HEK293T (cell line): ENCODE measurements at regions not wholly inside any gene's neighbourhood (a gene's known extent, or its start where the extent isn't known, plus 50 kb on each side); places are given as distances from the start of the nearest gene placed in this dataset.

Experiments used
- ARNT ChIP-seq: fragments of 450-650 bp; IDR thresholded peaks from 2 replicates; pipeline ENCODE4 v1.6.1; 2017; ENCODE audit warnings: mild to moderate bottlenecking
- CTBP1 ChIP-seq: fragments of 450-650 bp; IDR thresholded peaks from 2 replicates; pipeline ENCODE4 v1.6.1; 2016; ENCODE audit warnings: borderline replicate concordance
- FOXA1 ChIP-seq: fragments of 450-650 bp; IDR thresholded peaks from 2 replicates; pipeline ENCODE4 v1.6.1; 2016; ENCODE audit warnings: mild to moderate bottlenecking
- FOXK2 ChIP-seq: fragments of 450-650 bp; IDR thresholded peaks from 2 replicates; pipeline ENCODE4 v1.6.1; 2016; ENCODE audit warnings: mild to moderate bottlenecking
- FOXM1 ChIP-seq: fragments of 450-650 bp; IDR thresholded peaks from 2 replicates; pipeline ENCODE4 v1.6.1; 2017; ENCODE audit warnings: mild to moderate bottlenecking, borderline replicate concordance
- HDGF ChIP-seq: fragments of 450-650 bp; IDR thresholded peaks from 2 replicates; pipeline ENCODE4 v1.6.1; 2017; ENCODE audit warnings: antibody characterized with exemption, borderline replicate concordance
- L3MBTL2 ChIP-seq: fragments of 450-650 bp; conservative IDR thresholded peaks from 2 replicates; pipeline ENCODE4 v1.6.1; 2016; ENCODE audit warnings: mild to moderate bottlenecking
- LEF1 ChIP-seq: fragments of 450-650 bp; IDR thresholded peaks from 2 replicates; pipeline ENCODE4 v1.6.1; 2017; ENCODE audit warnings: mild to moderate bottlenecking, borderline replicate concordance
- NFRKB ChIP-seq: fragments of 450-650 bp; IDR thresholded peaks from 2 replicates; pipeline ENCODE4 v1.6.1; 2016; ENCODE audit warnings: mild to moderate bottlenecking, moderate library complexity
- PKNOX1 ChIP-seq: fragments of 450-650 bp; IDR thresholded peaks from 2 replicates; pipeline ENCODE4 v1.6.1; 2016
- SP1 ChIP-seq: fragments of 450-650 bp; IDR thresholded peaks from 2 replicates; pipeline ENCODE4 v1.6.1; 2017
- ZNF384 ChIP-seq: fragments of 450-650 bp; IDR thresholded peaks from 2 replicates; pipeline ENCODE4 v1.6.1; 2016

- TF ChIP-seq NFRKB (no peak), PKNOX1 (no peak), FOXM1 (no peak), LEF1 (no peak), HDGF (no peak), L3MBTL2 (no peak), ZNF384 (no peak), FOXA1 (no peak), SP1 (no peak), CTBP1 (no peak), ARNT (no peak), FOXK2 (no peak)
These were observed 126.1 kb downstream of the FAT4 start for GRCh38 chr4:125440814-125441213.
